GM23338 (cell line): ENCODE measurements at regions not wholly inside any gene's neighbourhood (a gene's known extent, or its start where the extent isn't known, plus 50 kb on each side); places are given as distances from the start of the nearest gene placed in this dataset.

ENCODE experiments used
- ATAC-seq: fragments of 200-7000 bp; cut with Tn5 transposase; 3 replicates; pipeline ENCODE4 v1.9.1; 2020
- DNase-seq: peaks from one replicate; pipeline ENCODE4 v3.0.0-alpha.2; 2015; ENCODE audit warnings: low spot score
- H2AFZ ChIP-seq: fragments of 200-600 bp; sonication (generic); 2 replicates; pipeline ENCODE4 v1.8.0; 2016; ENCODE audit warnings: antibody characterized with exemption, mild to moderate bottlenecking, moderate library complexity
- H3F3A ChIP-seq: fragments of 200-600 bp; sonication (generic); replicated peaks from 2 replicates; pipeline ENCODE4 v1.8.0; 2017; ENCODE audit warnings: antibody characterized with exemption, mixed run types, low read depth
- H3K27ac ChIP-seq: fragments of 200-600 bp; sonication (generic); 2 replicates; pipeline ENCODE4 v1.6.1; 2016; ENCODE audit warnings: low read depth
- H3K27me3 ChIP-seq: fragments of 200-600 bp; sonication (generic); 2 replicates; pipeline ENCODE4 v1.8.0; 2016; ENCODE audit warnings: mild to moderate bottlenecking, mixed run types, moderate library complexity; ENCODE audit not compliant: insufficient read depth
- H3K36me3 ChIP-seq: fragments of 200-600 bp; sonication (generic); 2 replicates; pipeline ENCODE4 v1.8.0; 2016; ENCODE audit warnings: mild to moderate bottlenecking; ENCODE audit not compliant: insufficient read depth
- H3K4me1 ChIP-seq: fragments of 200-600 bp; sonication (generic); 2 replicates; pipeline ENCODE4 v1.8.0; 2016; ENCODE audit warnings: mild to moderate bottlenecking, moderate library complexity; ENCODE audit not compliant: insufficient read depth
- H3K4me2 ChIP-seq: fragments of 200-600 bp; sonication (generic); 2 replicates; pipeline ENCODE4 v1.7.1; 2017; ENCODE audit warnings: mixed run types
- H3K4me3 ChIP-seq: fragments of 200-600 bp; sonication (generic); 2 replicates; pipeline ENCODE4 v1.6.1; 2016; ENCODE audit warnings: mixed run types
- H3K79me2 ChIP-seq: fragments of 200-600 bp; sonication (generic); replicated peaks from 2 replicates; pipeline ENCODE4 v1.8.0; 2017; ENCODE audit warnings: mild to moderate bottlenecking; ENCODE audit not compliant: insufficient read depth
- H3K9me2 ChIP-seq: fragments of 200-600 bp; sonication (generic); 2 replicates; pipeline ENCODE4 v1.8.0; 2017; ENCODE audit not compliant: insufficient read depth
- H4K20me1 ChIP-seq: fragments of 200-600 bp; sonication (generic); replicated peaks from 2 replicates; pipeline ENCODE4 v1.8.0; 2017; ENCODE audit warnings: mild to moderate bottlenecking; ENCODE audit not compliant: insufficient read depth
- H3K27ac Mint-ChIP-seq: 2 replicates; pipeline ENCODE4 v1.8.0; 2020; ENCODE audit warnings: inconsistent platforms, mild to moderate bottlenecking, moderate library complexity, mixed read lengths
- H3K27me3 Mint-ChIP-seq: 3 replicates; pipeline ENCODE4 v1.8.0; 2022; ENCODE audit warnings: low read depth, mild to moderate bottlenecking, moderate library complexity, mixed read lengths, inconsistent platforms; ENCODE audit not compliant: insufficient read depth, poor library complexity
- H3K36me3 Mint-ChIP-seq: 3 replicates; pipeline ENCODE4 v1.8.0; 2021; ENCODE audit warnings: low read depth, mild to moderate bottlenecking, inconsistent platforms, moderate library complexity, mixed read lengths
- H3K4me1 Mint-ChIP-seq: 3 replicates; pipeline ENCODE4 v1.8.0; 2020; ENCODE audit warnings: mild to moderate bottlenecking, inconsistent platforms, mixed read lengths
- H3K4me3 Mint-ChIP-seq: 3 replicates; pipeline ENCODE4 v1.8.0; 2021; ENCODE audit warnings: moderate library complexity, mild to moderate bottlenecking, inconsistent platforms, mixed read lengths
- H3K9me3 Mint-ChIP-seq: 3 replicates; pipeline ENCODE4 v1.8.0; 2020; ENCODE audit warnings: moderate library complexity, mild to moderate bottlenecking, inconsistent platforms, mixed read lengths
- CREB1 ChIP-seq: fragments of 250-450 bp; sonication (Bioruptor Pico); IDR thresholded peaks from 2 replicates; pipeline ENCODE4 v1.5.0; 2020; ENCODE audit warnings: low read depth, mild to moderate bottlenecking, moderate library complexity
- EZH2 ChIP-seq: fragments of 200-600 bp; sonication (generic); IDR thresholded peaks from one replicate; pipeline ENCODE4 v1.8.0; 2017; ENCODE audit warnings: antibody characterized with exemption, mild to moderate bottlenecking, low read depth; ENCODE audit not compliant: unreplicated experiment
- POLR2AphosphoS5 ChIP-seq: IDR thresholded peaks from 2 replicates; pipeline ENCODE4 v1.6.1; 2016; ENCODE audit warnings: antibody characterized with exemption, low read depth
- REST ChIP-seq: IDR thresholded peaks from one replicate; pipeline ENCODE4 v1.6.1; 2018; ENCODE audit warnings: antibody characterized with exemption; ENCODE audit not compliant: unreplicated experiment
- TF ChIP-seq, protein P1 (sequence below): fragments of 250-450 bp; sonication (Bioruptor Pico); IDR thresholded peaks from 2 replicates; pipeline ENCODE4 v1.5.0; 2020; ENCODE audit warnings: mild to moderate bottlenecking, moderate library complexity

DNA sequence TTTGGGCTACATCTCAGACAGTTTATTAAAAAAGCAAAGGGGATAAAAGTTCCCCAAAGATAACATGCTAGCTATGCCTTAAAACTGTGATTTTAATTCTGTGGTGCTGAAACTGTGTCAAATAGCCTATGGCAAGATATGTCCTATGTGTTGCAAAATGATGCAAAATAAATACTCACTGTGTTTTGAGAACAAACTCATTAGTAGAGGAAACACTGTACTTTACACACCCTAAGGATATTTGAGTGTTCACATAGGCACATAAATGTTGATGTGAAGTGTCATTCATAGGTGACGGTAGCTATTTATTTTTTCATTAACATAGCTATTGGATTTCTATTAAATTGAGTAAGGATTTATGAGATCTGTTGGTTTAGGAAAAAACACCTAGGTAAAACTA, 351.9 kb downstream of the FAT4 start:
- Mint-ChIP-seq H3K36me3 (peaks cover 3% of the 10 kb centered on the region; the same call in 1 of the 3 replicates), H3K9me3 (peaks cover 4% of the 10 kb centered on the region; the same call in 1 of the 3 replicates), H3K27ac (no peak overlapping the region), H3K4me3 (no peak overlapping the region), H3K4me1 (no peaks in the 10 kb centered on the region), H3K27me3 (no peaks in the 10 kb centered on the region)
- no peak overlapping the region for H3K27ac ChIP-seq
- H3K79me2 ChIP-seq, result no peaks in the 10 kb centered on the region
- DNase-seq, result no peak
- TF ChIP-seq POLR2AphosphoS5 (no peak), EZH2 (no peak), CREB1 (CRISPR knock-in tag) (no peak), REST (no peak)
- TF ChIP-seq, protein P1, sequence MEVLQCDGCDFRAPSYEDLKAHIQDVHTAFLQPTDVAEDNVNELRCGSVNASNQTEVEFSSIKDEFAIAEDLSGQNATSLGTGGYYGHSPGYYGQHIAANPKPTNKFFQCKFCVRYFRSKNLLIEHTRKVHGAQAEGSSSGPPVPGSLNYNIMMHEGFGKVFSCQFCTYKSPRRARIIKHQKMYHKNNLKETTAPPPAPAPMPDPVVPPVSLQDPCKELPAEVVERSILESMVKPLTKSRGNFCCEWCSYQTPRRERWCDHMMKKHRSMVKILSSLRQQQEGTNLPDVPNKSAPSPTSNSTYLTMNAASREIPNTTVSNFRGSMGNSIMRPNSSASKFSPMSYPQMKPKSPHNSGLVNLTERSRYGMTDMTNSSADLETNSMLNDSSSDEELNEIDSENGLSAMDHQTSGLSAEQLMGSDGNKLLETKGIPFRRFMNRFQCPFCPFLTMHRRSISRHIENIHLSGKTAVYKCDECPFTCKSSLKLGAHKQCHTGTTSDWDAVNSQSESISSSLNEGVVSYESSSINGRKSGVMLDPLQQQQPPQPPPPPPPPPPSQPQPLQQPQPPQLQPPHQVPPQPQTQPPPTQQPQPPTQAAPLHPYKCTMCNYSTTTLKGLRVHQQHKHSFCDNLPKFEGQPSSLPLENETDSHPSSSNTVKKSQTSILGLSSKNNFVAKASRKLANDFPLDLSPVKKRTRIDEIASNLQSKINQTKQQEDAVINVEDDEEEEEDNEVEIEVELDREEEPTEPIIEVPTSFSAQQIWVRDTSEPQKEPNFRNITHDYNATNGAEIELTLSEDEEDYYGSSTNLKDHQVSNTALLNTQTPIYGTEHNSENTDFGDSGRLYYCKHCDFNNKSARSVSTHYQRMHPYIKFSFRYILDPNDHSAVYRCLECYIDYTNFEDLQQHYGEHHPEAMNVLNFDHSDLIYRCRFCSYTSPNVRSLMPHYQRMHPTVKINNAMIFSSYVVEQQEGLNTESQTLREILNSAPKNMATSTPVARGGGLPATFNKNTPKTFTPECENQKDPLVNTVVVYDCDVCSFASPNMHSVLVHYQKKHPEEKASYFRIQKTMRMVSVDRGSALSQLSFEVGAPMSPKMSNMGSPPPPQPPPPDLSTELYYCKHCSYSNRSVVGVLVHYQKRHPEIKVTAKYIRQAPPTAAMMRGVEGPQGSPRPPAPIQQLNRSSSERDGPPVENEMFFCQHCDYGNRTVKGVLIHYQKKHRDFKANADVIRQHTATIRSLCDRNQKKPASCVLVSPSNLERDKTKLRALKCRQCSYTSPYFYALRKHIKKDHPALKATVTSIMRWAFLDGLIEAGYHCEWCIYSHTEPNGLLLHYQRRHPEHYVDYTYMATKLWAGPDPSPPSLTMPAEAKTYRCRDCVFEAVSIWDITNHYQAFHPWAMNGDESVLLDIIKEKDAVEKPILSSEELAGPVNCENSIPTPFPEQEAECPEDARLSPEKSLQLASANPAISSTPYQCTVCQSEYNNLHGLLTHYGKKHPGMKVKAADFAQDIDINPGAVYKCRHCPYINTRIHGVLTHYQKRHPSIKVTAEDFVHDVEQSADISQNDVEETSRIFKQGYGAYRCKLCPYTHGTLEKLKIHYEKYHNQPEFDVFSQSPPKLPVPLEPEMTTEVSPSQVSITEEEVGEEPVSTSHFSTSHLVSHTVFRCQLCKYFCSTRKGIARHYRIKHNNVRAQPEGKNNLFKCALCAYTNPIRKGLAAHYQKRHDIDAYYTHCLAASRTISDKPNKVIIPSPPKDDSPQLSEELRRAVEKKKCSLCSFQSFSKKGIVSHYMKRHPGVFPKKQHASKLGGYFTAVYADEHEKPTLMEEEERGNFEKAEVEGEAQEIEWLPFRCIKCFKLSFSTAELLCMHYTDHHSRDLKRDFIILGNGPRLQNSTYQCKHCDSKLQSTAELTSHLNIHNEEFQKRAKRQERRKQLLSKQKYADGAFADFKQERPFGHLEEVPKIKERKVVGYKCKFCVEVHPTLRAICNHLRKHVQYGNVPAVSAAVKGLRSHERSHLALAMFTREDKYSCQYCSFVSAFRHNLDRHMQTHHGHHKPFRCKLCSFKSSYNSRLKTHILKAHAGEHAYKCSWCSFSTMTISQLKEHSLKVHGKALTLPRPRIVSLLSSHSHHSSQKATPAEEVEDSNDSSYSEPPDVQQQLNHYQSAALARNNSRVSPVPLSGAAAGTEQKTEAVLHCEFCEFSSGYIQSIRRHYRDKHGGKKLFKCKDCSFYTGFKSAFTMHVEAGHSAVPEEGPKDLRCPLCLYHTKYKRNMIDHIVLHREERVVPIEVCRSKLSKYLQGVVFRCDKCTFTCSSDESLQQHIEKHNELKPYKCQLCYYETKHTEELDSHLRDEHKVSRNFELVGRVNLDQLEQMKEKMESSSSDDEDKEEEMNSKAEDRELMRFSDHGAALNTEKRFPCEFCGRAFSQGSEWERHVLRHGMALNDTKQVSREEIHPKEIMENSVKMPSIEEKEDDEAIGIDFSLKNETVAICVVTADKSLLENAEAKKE (CRISPR knock-in tag), result no peak
- ATAC-seq, result no peak
- no peak overlapping the region; the same call in 1 of the 2 replicates for H2AFZ ChIP-seq
- H3K36me3 ChIP-seq, result no peaks in the 10 kb centered on the region; the same call in 1 of the 2 replicates
- H3K27me3 ChIP-seq, result no peaks in the 10 kb centered on the region
- H3K9me2 ChIP-seq, result no peaks in the 10 kb centered on the region; the same call in 1 of the 2 replicates
- no peaks in the 10 kb centered on the region for H3F3A ChIP-seq
- H3K4me1 ChIP-seq, result no peaks in the 10 kb centered on the region
- H3K4me2 ChIP-seq, result no peak overlapping the region
- H4K20me1 ChIP-seq, result no peaks in the 10 kb centered on the region
- H3K4me3 ChIP-seq, result no peak overlapping the region
